Heart right ventricle (tissue), 16 donors: ENCODE measurements at regions not wholly inside any gene's neighbourhood (a gene's known extent, or its start where the extent isn't known, plus 50 kb on each side); places are given as distances from the start of the nearest gene placed in this dataset.

Experiments used
- ATAC-seq, 8 donors: fragments of 200-7000 bp; cut with Tn5 transposase; one replicate each; pipeline ENCODE4 v1.9.1; 2020; ENCODE audit warnings: mild to moderate bottlenecking in 8 of 8, moderate library complexity in 8 of 8, moderate number of reproducible peaks in 1 of 8
- DNase-seq, 2 donors: peaks; one replicate each; pipeline ENCODE4 v3.0.0-alpha.2; 2020
- H3K27ac ChIP-seq, 10 donors: fragments of 200-600 bp; sonication (generic) in 2 of 10; one replicate each; pipeline versions ENCODE4 v1.5.0 to v1.8.0; 2020 to 2022; ENCODE audit warnings: mild to moderate bottlenecking in 3 of 10
- H3K27me3 ChIP-seq, 7 donors: fragments of 200-600 bp; one replicate each; pipeline ENCODE4 v1.8.0; 2021 to 2022; ENCODE audit warnings: mild to moderate bottlenecking in 2 of 7
- H3K36me3 ChIP-seq, 9 donors: fragments of 200-600 bp; sonication (generic) in 1 of 9; one replicate each; pipeline versions ENCODE4 v1.5.0 to v1.8.0; 2020 to 2022; ENCODE audit warnings: mild to moderate bottlenecking in 2 of 9
- H3K4me1 ChIP-seq, 9 donors: fragments of 200-600 bp; sonication (generic) in 1 of 9; one replicate each; pipeline versions ENCODE4 v1.5.0 to v1.8.0; 2020 to 2022; ENCODE audit warnings: mild to moderate bottlenecking in 4 of 9
- H3K4me3 ChIP-seq, 10 donors: fragments of 200-600 bp; sonication (generic) in 2 of 10; one replicate each; pipeline versions ENCODE4 v1.5.0 to v1.8.0; 2020 to 2022; ENCODE audit warnings: mild to moderate bottlenecking in 7 of 10, moderate library complexity in 2 of 10
- H3K9me3 ChIP-seq, 11 donors: fragments of 200-600 bp in 10 of 11; sonication (generic) in 2 of 11; one replicate each; pipeline versions ENCODE4 v1.5.0 to v1.8.0; 2013 to 2022; ENCODE audit warnings: mild to moderate bottlenecking in 2 of 11, control low read depth in 1 of 11, moderate library complexity in 1 of 11
- WGBS, 2 donors: extraction: QIAGEN DNeasy Blood & Tissue Kit; methylation state at CpG; one replicate each; pipeline ENCODE4 v1.1.7; 2013; ENCODE audit warnings: inconsistent platforms in 1 of 2; 5-methylcytosine and 5-hydroxymethylcytosine counted together
- intact Hi-C, 10 donors: fragments of 100-400 bp; cut with DNase I; formaldehyde crosslinking; loops; one replicate each; pipeline versions ENCODE4 v1.11.1 to v1.14.2; 2022
- TF ChIP-seq, protein P1 (sequence below), 9 donors: fragments of 200-600 bp; sonication (generic) in 2 of 9; IDR thresholded peaks; one replicate each; pipeline versions ENCODE4 v1.5.0 to v1.8.0; 2021 to 2022; ENCODE audit warnings: antibody characterized with exemption in 9 of 9, mild to moderate bottlenecking in 5 of 9, moderate library complexity in 1 of 9
- donor health status: Arrhythmogenic right ventricular cardiomyopathy.
- donor health status: ischemic (EF 13 %, LVEDD 7.1; RV severe dilation, severe dysfunction).
- donor health status: healthy with polysubstance abuse.
- donor health status: DM: no; HTN: yes; CAD: no.
- donor health status: DM: no; HTN: no; CAD: no.
- donor health status: ischemic (EF 25% LVEDD 6.9; RV normal size, moderate dysfunction).
- donor health status: ischemic (EF 25% LVEDD 5.7; RV mildly dilated, moderate dysfunction).
- donor health status: healthy.
- donor health status: DM: yes; HTN: yes; CAD: no.
- donor health status: Ischemic cardiomyopathy.
- donor health status: ischemic (EF 35%, LVEDD 5.7; RV mildly dilated, moderate dysfunction).
- donor health status: nonischemic (EF 11% LVEDD 7.7; RV severe dilation, severe dysfunction).
- donor health status: DM: yes; HTN: yes; CAD: no.
- donor health status: PGD.
- donor health status: ischemic (EF 29% LVEDD 5.4; RV normal size, mild dysfunction).
- donor health status: nonischemic (EF 23%, LVEDD 6.1; RV moderate dilation, normal function).

DNA sequence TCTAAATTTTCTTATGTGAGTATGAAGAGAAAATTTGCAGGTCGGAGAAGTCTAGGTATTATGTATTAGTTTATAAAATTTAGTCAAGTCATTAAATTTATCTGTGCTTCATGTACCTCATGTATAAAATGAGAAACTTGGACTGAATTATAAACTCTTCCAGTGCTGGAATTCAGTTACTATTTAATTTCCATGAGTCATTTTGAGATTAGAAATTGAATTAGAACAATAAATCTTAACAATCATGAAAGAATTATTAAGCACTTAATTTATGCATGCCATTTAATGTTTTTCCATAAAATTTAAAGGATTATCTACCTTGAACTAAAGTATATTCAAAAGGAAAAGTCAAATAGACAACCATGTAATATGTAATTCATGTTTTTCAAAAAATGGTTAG is 195.8 kb downstream of the MAD2L1 start:
- TF ChIP-seq, protein P1, sequence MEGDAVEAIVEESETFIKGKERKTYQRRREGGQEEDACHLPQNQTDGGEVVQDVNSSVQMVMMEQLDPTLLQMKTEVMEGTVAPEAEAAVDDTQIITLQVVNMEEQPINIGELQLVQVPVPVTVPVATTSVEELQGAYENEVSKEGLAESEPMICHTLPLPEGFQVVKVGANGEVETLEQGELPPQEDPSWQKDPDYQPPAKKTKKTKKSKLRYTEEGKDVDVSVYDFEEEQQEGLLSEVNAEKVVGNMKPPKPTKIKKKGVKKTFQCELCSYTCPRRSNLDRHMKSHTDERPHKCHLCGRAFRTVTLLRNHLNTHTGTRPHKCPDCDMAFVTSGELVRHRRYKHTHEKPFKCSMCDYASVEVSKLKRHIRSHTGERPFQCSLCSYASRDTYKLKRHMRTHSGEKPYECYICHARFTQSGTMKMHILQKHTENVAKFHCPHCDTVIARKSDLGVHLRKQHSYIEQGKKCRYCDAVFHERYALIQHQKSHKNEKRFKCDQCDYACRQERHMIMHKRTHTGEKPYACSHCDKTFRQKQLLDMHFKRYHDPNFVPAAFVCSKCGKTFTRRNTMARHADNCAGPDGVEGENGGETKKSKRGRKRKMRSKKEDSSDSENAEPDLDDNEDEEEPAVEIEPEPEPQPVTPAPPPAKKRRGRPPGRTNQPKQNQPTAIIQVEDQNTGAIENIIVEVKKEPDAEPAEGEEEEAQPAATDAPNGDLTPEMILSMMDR (IDR thresholded peaks at IDR 0.05), result no peak
- ATAC-seq (no peak), DNase-seq (no peak)
- intact Hi-C loops, result no loop called here
- Histone ChIP-seq H3K9me3 (no peaks in the 10 kb centered on the region), H3K27ac (no peak overlapping the region), H3K36me3 (no peaks in the 10 kb centered on the region), H3K4me1 (no peaks in the 10 kb centered on the region), H3K4me3 (no peak overlapping the region), H3K27me3 (no peaks in the 10 kb centered on the region)
- 88 to 95% methylated on average over 1 of the region's 1 CpG for WGBS, 2 donors

DNA sequence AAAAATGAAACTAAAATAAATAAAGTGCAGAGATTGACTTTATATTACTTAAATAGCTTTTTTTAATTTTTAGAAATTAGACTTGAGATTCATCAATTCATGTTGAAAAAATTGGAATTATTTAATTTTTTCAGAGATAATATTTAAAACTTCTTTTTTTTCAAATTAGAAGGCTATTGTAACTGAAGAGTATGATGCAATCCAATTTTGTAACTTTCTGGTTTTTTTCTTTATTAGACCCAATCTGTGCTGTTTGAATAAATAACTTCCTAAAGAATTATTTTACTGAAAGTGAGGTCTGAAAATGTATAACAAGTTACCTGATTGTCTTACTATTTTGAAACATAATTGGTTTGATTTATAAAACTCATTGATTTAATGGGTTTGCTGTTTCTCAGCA is 200.9 kb downstream of the MAD2L1 start:
- peaks cover 0 to 8% (median 0%) of the 10 kb centered on the region in 9 donors for H3K4me1 ChIP-seq
- H3K9me3 ChIP-seq, result no peaks in the 10 kb centered on the region
- TF ChIP-seq, protein P1 (IDR thresholded peaks at IDR 0.05), result no peak
- H3K27me3 ChIP-seq, result no peaks in the 10 kb centered on the region
- H3K27ac ChIP-seq, result no peak overlapping the region
- no peak for ATAC-seq
- no peak overlapping the region for H3K4me3 ChIP-seq
- intact Hi-C loops, result no loop called here
- DNase-seq, result no peak
- H3K36me3 ChIP-seq, result no peaks in the 10 kb centered on the region

DNA sequence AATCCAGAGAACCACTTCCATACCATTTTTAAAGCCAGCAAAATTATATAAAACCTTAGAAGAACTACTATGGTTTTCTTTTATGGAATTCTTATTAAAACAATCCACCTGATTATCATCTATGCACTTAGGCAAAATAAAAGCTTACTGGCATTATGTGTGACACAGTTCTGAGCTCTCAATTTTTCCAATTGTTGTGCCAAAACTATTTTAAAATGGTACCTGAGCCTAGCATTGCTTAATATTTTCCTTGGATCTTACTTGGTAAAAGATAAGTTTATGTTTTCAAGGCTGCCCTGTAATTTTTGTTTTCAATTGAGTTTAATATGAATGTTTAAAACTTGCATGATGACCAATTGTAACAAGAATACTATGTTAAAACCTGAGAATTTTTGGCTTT is 201.3 kb downstream of the MAD2L1 start:
- H3K9me3 ChIP-seq, result no peaks in the 10 kb centered on the region
- TF ChIP-seq, protein P1 (IDR thresholded peaks at IDR 0.05), result no peak
- no peak overlapping the region for H3K27ac ChIP-seq
- intact Hi-C loops, result no loop called here
- no peaks in the 10 kb centered on the region for H3K36me3 ChIP-seq
- no peaks in the 10 kb centered on the region for H3K27me3 ChIP-seq
- H3K4me3 ChIP-seq, result no peak overlapping the region
- DNase-seq (no peak), ATAC-seq (no peak)
- peaks cover 0 to 8% (median 0%) of the 10 kb centered on the region in 9 donors for H3K4me1 ChIP-seq

DNA sequence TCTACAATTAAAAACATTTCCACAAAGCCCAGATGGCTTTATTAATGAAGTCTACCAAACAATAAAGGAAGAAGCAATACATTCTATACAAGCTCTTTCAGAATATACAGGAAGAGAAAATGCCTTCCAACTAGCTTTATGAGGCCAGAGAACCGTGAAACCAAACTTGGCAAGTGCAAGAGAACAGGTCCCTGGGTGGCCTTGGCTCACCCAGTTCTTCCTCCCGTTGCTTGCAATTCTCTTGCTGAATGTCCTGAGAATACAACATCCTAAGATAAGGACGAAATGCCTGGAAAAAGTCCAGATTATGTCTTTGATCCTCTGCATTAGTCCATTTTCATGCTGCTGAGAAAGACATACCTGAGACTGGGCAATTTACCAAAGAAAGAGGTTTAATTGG is 204.9 kb downstream of the MAD2L1 start:
- Histone ChIP-seq H3K4me1 (peaks cover 0 to 8% (median 0%) of the 10 kb centered on the region in 9 donors), H3K4me3 (no peak overlapping the region), H3K27me3 (no peaks in the 10 kb centered on the region), H3K9me3 (no peaks in the 10 kb centered on the region), H3K36me3 (no peaks in the 10 kb centered on the region), H3K27ac (no peak overlapping the region)
- DNase-seq (no peak), ATAC-seq (no peak)
- TF ChIP-seq, protein P1 (IDR thresholded peaks at IDR 0.05), result no peak
- 12 to 20% methylated on average over 3 of the region's 3 CpGs for WGBS, 2 donors
- intact Hi-C loops, result no loop called here

DNA sequence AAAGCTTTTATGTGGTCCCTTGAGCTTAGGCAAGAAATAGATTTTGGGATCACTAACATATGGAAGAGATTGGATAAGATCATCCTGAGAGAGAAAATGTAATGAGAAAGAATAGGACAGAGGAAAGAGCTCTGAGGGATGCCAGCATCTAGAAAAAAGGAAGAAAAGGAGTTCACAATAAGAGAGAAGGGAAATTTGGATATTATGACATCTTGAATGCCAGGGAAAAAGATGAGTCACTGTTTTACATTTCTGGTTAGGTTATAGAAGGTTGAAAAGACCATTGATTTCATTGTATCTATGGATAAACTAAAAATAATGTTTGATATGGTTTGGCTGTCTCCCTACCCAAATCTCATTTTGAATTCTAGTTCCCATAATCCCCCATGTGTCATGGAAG is 208.5 kb downstream of the MAD2L1 start:
- TF ChIP-seq, protein P1 (IDR thresholded peaks at IDR 0.05), result no peak
- intact Hi-C loops, result no loop called here
- no peak overlapping the region for H3K27ac ChIP-seq
- DNase-seq (no peak), ATAC-seq (no peak)
- peaks cover 0 to 8% (median 0%) of the 10 kb centered on the region in 9 donors for H3K4me1 ChIP-seq
- no peak overlapping the region for H3K4me3 ChIP-seq
- no peaks in the 10 kb centered on the region for H3K36me3 ChIP-seq
- no peaks in the 10 kb centered on the region for H3K27me3 ChIP-seq
- no peaks in the 10 kb centered on the region for H3K9me3 ChIP-seq
